Rectal smooth muscle tissue (tissue), 1 donor: ENCODE measurements at regions not wholly inside any gene's neighbourhood (a gene's known extent, or its start where the extent isn't known, plus 50 kb on each side); places are given as distances from the start of the nearest gene placed in this dataset.

ENCODE experiments used
- H3K27ac ChIP-seq: one replicate; pipeline ENCODE4 v1.7.0; 2013; ENCODE audit warnings: low read depth, low read length, inconsistent platforms
- H3K27me3 ChIP-seq: one replicate; pipeline ENCODE4 v1.7.0; 2013; ENCODE audit warnings: low read length; ENCODE audit not compliant: control insufficient read depth, insufficient read depth
- H3K36me3 ChIP-seq: one replicate; pipeline ENCODE4 v1.7.0; 2013; ENCODE audit warnings: low read length; ENCODE audit not compliant: control insufficient read depth, insufficient read depth
- H3K4me1 ChIP-seq: one replicate; pipeline ENCODE4 v1.7.0; 2013; ENCODE audit warnings: low read length; ENCODE audit not compliant: control insufficient read depth, insufficient read depth
- H3K4me3 ChIP-seq: one replicate; pipeline ENCODE4 v1.7.0; 2013; ENCODE audit warnings: low read length
- H3K9ac ChIP-seq: one replicate; pipeline ENCODE4 v1.7.0; 2013; ENCODE audit warnings: low read length

DNA sequence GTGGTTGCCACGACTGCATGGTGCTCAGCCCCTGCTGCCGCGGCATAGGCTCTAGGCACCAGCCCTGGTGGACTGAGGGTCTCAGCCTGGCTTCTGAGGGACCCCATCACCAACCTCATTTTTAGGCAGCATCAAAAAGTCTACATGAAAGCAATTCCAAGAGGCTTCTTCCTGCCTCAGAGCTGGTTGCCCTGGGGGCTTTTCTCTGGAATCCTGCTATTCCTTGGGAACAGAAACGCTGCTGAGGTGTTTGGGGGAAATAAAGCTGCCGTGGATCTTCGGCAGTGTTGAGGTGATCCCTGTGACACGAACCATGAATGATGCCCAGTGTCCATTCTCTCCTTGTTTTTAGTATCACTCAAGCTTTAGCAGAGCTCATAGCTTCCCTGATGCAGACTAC is 148.4 kb upstream of the LRFN2 start:
- Histone ChIP-seq H3K27ac (no peak overlapping the region), H3K36me3 (no peaks in the 10 kb centered on the region), H3K4me3 (no peak overlapping the region), H3K4me1 (no peaks in the 10 kb centered on the region), H3K9ac (no peak overlapping the region), H3K27me3 (no peaks in the 10 kb centered on the region)

DNA sequence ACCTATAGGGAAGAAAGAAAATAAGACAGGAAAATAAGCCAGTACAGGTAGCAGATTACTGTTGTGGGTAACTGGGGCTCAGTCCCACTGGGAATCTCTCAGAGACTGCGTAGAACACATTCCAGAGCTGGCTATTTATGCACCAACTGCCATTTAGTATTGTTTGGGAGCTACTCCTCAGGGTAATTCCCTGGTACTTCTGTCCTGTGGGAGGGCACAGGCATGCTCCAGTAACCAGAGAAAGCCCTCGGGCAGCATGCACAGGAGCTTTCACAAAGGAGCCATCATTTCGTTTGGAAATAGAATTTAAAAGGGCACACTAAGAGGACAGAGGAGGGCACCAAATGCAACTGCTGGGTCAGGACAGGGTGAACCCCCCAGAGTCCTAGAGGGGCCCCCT is 148.0 kb upstream of the LRFN2 start:
- Histone ChIP-seq H3K4me1 (no peaks in the 10 kb centered on the region), H3K27ac (no peak overlapping the region), H3K4me3 (no peak overlapping the region), H3K36me3 (no peaks in the 10 kb centered on the region), H3K9ac (no peak overlapping the region), H3K27me3 (no peaks in the 10 kb centered on the region)

DNA sequence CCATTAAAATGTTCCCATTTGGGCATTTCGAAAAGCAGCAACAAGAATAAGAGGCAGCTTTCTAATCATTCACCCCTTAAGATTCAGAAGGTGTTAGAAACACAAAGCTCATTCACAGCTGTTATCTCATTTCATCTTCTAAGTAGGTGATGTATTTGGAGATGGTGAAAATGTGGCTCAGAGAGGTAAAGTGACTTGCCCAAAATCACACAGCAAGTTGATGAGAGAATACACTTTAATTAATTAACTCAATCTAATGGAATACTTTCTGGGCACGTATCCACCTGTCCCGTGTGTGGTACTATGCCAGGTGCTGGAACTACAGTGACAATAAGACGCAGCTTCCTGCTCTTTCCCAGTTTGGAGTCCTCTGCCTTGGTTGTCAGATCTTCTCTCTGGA is 147.4 kb upstream of the LRFN2 start:
- Histone ChIP-seq H3K4me3 (no peak overlapping the region), H3K4me1 (no peaks in the 10 kb centered on the region)

DNA sequence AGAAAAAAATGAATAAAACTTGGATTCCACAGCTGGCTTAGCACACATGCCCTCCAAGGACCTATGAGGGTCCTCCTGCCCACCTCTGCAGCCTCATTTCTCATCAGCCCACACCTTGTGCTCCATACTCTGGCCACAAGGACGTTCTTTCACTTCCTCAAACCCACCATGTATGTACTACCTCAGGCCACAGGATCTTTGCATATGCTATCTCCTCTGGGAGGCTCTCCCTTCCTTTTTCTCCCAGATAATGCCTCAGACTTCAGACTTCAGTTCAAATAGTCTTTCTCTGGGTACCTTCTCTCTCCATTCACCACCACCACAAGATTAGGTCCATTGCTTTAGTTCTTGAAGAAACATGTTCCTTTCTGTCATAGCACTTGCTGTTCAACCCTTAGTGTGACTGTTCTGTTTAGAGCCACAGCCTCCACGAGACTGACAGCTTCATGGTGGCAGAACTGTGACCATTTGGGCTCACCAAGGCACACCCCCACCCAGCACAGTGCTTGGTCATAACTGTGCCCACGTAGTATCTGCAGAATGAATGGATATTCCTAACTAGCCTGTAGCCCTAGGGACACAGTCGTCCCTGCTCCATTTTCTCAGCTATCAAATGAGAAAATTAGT is 146.7 kb upstream of the LRFN2 start:
- no peak overlapping the region for H3K27ac ChIP-seq

More for the DNA sequence above, 147.4 kb upstream of the LRFN2 start:
- H3K27me3 ChIP-seq: no peaks in the 10 kb centered on the region
- no peak overlapping the region for H3K27ac ChIP-seq
- no peaks in the 10 kb centered on the region for H3K36me3 ChIP-seq
- H3K9ac ChIP-seq: no peak overlapping the region

DNA sequence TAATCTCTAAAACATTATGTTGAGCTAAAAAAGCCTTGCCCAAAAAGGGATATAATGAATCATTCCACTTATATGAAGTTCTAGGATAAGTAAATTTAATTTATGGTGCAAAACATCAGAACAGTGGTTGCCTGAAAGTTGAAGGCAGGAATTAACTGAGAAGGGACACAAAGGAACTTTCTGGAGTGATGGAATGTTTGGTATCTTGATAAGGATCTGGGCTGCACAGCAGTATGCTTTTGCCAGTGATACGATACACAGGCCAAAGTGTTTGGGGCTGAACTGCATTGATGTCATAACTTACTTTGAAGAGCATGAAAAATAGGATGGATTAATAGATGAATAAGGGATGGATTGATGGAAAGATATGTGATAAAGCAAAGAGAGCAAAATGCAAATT is 146.1 kb upstream of the LRFN2 start:
- Histone ChIP-seq H3K27ac (no peak overlapping the region), H3K4me1 (no peaks in the 10 kb centered on the region), H3K36me3 (no peaks in the 10 kb centered on the region), H3K27me3 (no peaks in the 10 kb centered on the region), H3K4me3 (no peak overlapping the region), H3K9ac (no peak overlapping the region)

More for the DNA sequence above, 146.7 kb upstream of the LRFN2 start:
- no peaks in the 10 kb centered on the region for H3K36me3 ChIP-seq
- no peak overlapping the region for H3K4me3 ChIP-seq
- H3K27me3 ChIP-seq: no peaks in the 10 kb centered on the region
- no peaks in the 10 kb centered on the region for H3K4me1 ChIP-seq
- H3K9ac ChIP-seq: no peak overlapping the region

DNA sequence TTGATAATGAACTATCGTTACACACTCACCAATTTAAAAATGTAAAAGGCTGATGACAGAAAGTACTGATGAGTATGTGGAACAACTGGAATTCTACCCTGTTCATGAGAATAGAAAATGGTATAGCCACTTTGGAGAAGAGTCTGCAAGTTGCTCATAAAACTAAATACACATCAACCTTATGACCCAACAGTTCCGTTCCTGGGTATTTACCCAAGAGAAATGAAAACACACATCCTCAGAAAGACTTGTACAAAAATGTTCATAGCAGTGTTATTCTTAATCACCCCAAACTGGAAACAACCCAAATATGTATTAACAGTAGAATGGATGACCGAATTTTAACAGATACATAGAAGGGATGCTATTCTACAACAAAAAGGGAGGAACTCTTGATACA is 145.7 kb upstream of the LRFN2 start:
- Histone ChIP-seq H3K9ac (no peak overlapping the region), H3K4me3 (no peak overlapping the region), H3K27me3 (no peaks in the 10 kb centered on the region), H3K27ac (no peak overlapping the region), H3K36me3 (no peaks in the 10 kb centered on the region), H3K4me1 (no peaks in the 10 kb centered on the region)

DNA sequence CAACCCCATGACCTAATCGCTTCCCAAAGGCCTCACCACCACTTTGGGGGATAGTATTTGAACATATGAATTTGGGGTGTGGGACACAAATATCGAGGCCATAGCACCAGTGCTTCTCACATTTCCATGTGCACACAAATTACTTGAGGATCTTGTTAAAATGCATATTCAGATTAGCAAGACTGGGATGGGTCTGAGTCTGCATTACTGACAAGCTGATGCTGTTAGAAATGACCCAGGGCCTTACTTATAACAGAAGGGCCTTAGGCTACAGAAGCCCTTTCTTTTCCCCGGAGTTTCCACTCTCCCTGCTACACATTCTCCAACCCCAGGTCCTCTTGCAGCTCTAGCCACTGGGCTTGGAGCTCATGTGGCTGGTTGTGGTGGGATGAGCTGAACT is 141.5 kb upstream of the LRFN2 start:
- no peak overlapping the region for H3K4me3 ChIP-seq
- H3K27ac ChIP-seq: no peak overlapping the region
- no peaks in the 10 kb centered on the region for H3K27me3 ChIP-seq
- H3K36me3 ChIP-seq: no peaks in the 10 kb centered on the region
- H3K4me1 ChIP-seq: no peaks in the 10 kb centered on the region
- no peak overlapping the region for H3K9ac ChIP-seq

DNA sequence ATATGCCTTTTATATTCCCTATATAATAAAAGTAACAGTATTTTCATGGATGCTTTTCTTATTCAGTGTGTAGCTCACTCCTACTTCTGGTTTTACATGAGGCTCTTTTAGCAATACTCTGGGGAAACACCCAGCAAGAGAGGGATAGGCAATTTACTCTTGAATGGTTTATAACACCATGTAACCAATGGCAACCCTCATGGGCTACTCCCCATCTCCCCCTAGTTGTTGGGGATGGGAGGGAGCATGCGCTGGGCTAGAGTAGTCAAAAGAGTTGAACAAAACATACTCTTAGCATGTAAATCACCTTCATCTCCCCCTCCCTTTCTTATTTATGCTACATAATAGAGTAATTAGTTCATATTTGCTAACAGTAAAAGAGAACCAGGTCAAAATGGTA is 140.1 kb upstream of the LRFN2 start:
- Histone ChIP-seq H3K4me3 (no peak overlapping the region), H3K36me3 (no peaks in the 10 kb centered on the region), H3K27me3 (no peaks in the 10 kb centered on the region), H3K27ac (no peak overlapping the region), H3K9ac (no peak overlapping the region), H3K4me1 (no peaks in the 10 kb centered on the region)

DNA sequence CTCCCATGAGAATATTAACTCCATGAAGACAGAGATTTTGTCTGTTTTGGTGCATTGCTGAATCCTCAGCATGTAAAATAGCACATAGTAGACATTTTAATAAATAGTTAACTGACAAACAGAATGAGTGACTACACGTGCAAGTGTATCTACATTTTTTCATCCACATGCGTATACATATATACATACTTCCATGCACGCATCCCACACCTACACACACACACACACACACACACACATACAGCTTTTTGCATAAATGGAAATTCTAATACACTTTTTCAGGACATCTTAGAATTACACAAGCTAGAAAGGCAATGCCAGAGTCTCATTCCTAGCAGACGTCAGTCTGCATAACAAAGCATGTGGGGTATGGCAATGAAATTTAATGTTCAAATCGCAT is 139.7 kb upstream of the LRFN2 start:
- Histone ChIP-seq H3K36me3 (no peaks in the 10 kb centered on the region), H3K27ac (no peak overlapping the region), H3K9ac (no peak overlapping the region), H3K27me3 (no peaks in the 10 kb centered on the region), H3K4me1 (no peaks in the 10 kb centered on the region), H3K4me3 (no peak overlapping the region)

DNA sequence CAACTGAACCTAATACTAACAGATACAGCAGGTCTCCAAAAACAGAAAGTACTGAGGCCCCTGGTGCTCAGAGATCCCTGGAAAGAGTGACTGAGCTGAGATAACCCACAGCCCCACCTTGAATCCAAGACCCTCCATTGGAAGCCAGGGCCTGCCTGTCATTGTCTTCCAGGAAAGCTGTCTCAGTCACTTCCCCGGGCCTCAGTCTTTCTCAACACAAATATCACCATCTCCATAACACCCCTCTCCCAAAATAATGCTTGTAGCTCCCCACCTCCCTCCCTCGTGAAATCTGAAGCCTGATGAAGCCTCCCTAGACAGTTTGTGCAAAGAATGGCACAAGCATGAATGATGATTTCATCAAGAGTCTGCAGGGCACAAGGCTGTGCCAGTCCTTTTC is 138.2 kb upstream of the LRFN2 start:
- Histone ChIP-seq H3K36me3 (no peaks in the 10 kb centered on the region), H3K4me1 (peaks cover 3% of the 10 kb centered on the region), H3K9ac (no peak overlapping the region), H3K4me3 (no peak overlapping the region), H3K27me3 (no peaks in the 10 kb centered on the region), H3K27ac (no peak overlapping the region)

DNA sequence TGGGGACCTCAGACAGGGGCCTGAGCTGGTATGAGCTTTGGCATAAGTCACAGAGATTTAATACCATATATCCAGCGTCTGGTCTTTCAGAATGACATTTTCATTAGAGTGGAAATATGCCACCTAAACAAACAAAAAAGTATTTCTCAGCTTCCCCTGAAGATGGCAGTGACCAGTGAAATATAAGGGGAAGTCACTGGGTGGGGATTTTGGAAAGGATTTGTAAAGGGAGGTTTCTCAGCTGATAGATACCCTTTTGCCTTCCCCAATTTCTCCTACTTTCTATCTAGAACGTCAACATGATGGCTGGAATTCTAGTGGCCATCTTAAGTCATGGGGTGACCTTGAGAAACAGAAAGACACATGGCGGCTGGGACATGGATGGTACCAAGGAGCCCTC is 137.7 kb upstream of the LRFN2 start:
- Histone ChIP-seq H3K4me1 (peaks cover 4% of the 10 kb centered on the region), H3K36me3 (no peaks in the 10 kb centered on the region), H3K4me3 (no peak overlapping the region), H3K9ac (no peak overlapping the region), H3K27me3 (no peaks in the 10 kb centered on the region), H3K27ac (no peak overlapping the region)

DNA sequence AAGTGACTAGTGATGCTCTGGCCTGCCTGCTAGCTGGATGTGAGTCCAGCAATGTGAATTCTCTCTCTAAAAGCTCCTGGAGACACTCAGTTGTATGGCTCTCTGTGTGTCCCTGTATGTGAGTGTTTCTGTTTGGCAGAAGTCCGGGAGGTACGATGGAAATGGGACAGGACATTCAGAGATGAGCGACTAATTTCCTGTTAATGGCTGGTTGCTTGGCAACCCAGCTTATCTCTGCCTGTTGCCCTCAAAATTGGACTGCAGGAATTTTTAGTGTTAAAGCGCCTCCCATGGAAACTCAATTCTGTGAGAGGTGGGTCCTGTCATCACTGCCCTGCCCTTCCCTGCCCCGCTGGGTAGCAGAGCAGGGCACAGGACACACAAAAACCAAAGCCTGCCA is 136.8 kb upstream of the LRFN2 start:
- H3K36me3 ChIP-seq: no peaks in the 10 kb centered on the region
- H3K4me1 ChIP-seq: peaks cover 4% of the 10 kb centered on the region
- no peak overlapping the region for H3K9ac ChIP-seq
- no peak overlapping the region for H3K27ac ChIP-seq
- H3K27me3 ChIP-seq: no peaks in the 10 kb centered on the region
- H3K4me3 ChIP-seq: no peak overlapping the region

DNA sequence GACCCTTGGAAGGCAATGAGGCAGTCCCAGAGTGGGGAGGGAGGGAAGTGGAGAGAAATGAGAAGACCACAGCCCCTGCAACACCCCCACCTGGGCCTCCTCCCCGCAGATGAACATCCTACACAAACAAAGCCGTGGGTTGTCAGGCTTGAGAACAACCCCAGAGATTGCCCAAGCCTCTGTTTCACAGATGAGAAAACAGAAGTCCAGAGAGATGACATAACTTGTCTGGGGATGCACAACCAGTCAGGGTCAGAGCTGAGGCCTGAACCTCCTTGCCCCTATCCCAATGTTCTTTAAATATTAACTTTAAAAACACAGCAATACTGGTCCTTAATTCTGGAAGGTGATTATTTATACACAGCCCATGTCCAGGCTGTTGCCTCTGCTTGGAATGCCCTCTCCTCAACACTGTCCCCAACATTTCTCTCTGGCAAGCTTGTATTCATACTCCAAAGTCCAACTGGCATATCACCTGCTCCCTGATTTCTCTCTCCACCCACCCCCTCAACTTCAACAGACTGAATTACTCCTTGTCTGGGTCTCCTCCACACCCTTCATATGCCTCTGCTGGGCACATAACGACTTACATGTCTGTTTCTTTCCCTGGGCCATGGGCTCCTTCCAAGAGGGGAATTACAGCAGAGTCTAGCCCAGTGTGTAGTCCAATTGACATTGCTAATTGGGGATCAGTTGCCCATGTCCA is 135.5 kb upstream of the LRFN2 start:
- Histone ChIP-seq H3K27ac (no peak overlapping the region), H3K9ac (no peak overlapping the region), H3K4me3 (no peak overlapping the region)

More for the DNA sequence above, 135.5 kb upstream of the LRFN2 start:
- H3K4me1 ChIP-seq: peaks cover 4% of the 10 kb centered on the region
- H3K27me3 ChIP-seq: no peaks in the 10 kb centered on the region
- no peaks in the 10 kb centered on the region for H3K36me3 ChIP-seq
